ENCODE measurements at regions not wholly inside any gene's neighbourhood (a gene's known extent, or its start where the extent isn't known, plus 50 kb on each side); places are given as distances from the start of the nearest gene placed in this dataset.
"Not testable (repeated sequence)": the region's sequence is repeated elsewhere in the genome, so short reads cannot be mapped to it uniquely, and the experiment has no call there.

GRCh38 chr2:13515254-13515653 lies 798.5 kb downstream of the TRIB2 start:
- Mint-ChIP-seq H3K9me3 (peaks cover 3% of the 10 kb centered on the region), H3K4me3 (no peak overlapping the region), H3K36me3 (ENCODE audit: low read depth) (no peaks in the 10 kb centered on the region), H3K27me3 (ENCODE audit: low read depth) (no peaks in the 10 kb centered on the region), H3K27ac (no peak overlapping the region), H3K4me1 (ENCODE audit: low read depth) (no peaks in the 10 kb centered on the region)

GRCh38 chr2:13522096-13522495 lies 805.4 kb downstream of the TRIB2 start:
- Mint-ChIP-seq H3K27me3 (ENCODE audit: low read depth) (no peaks in the 10 kb centered on the region), H3K4me1 (ENCODE audit: low read depth) (no peaks in the 10 kb centered on the region), H3K4me3 (no peak overlapping the region), H3K9me3 (peaks cover 4% of the 10 kb centered on the region), H3K27ac (no peak overlapping the region), H3K36me3 (ENCODE audit: low read depth) (no peaks in the 10 kb centered on the region)

GRCh38 chr2:13522917-13523821 lies 806.4 kb downstream of the TRIB2 start:
- no peak overlapping the region for H3K4me3 Mint-ChIP-seq
- H3K27me3 Mint-ChIP-seq (ENCODE audit: low read depth): no peaks in the 10 kb centered on the region
- H3K36me3 Mint-ChIP-seq (ENCODE audit: low read depth): no peaks in the 10 kb centered on the region
- peaks cover 4% of the 10 kb centered on the region for H3K9me3 Mint-ChIP-seq
- H3K4me1 Mint-ChIP-seq (ENCODE audit: low read depth): no peaks in the 10 kb centered on the region
- H3K27ac Mint-ChIP-seq: no peak overlapping the region

- Mint-ChIP-seq H3K4me1 (ENCODE audit: low read depth) (no peaks in the 10 kb centered on the region), H3K4me3 (no peak overlapping the region), H3K27me3 (ENCODE audit: low read depth) (no peaks in the 10 kb centered on the region), H3K9me3 (peaks cover 4% of the 10 kb centered on the region), H3K36me3 (ENCODE audit: low read depth) (no peaks in the 10 kb centered on the region), H3K27ac (no peak overlapping the region)
Observed at GRCh38 chr2:13524492-13524891, 807.8 kb downstream of the TRIB2 start.

- H3K36me3 Mint-ChIP-seq (ENCODE audit: low read depth); H3K4me3 Mint-ChIP-seq; H3K27me3 Mint-ChIP-seq (ENCODE audit: low read depth); H3K9me3 Mint-ChIP-seq; H3K4me1 Mint-ChIP-seq (ENCODE audit: low read depth); H3K27ac Mint-ChIP-seq: not testable (repeated sequence)
Observed at GRCh38 chr2:13531735-13532410, 815.1 kb downstream of the TRIB2 start.

- H3K9me3 Mint-ChIP-seq; H3K36me3 Mint-ChIP-seq (ENCODE audit: low read depth); H3K27ac Mint-ChIP-seq; H3K4me1 Mint-ChIP-seq (ENCODE audit: low read depth); H3K27me3 Mint-ChIP-seq (ENCODE audit: low read depth); H3K4me3 Mint-ChIP-seq: not testable (repeated sequence)
Observed at GRCh38 chr2:13532781-13533523, 816.2 kb downstream of the TRIB2 start.

GRCh38 chr2:13533524-13533922 lies 816.8 kb downstream of the TRIB2 start:
- Mint-ChIP-seq H3K27ac (no peak overlapping the region), H3K9me3 (peaks cover 6% of the 10 kb centered on the region)

GRCh38 chr2:13536941-13537340 lies 820.2 kb downstream of the TRIB2 start:
- H3K4me1 Mint-ChIP-seq (ENCODE audit: low read depth): no peaks in the 10 kb centered on the region
- H3K27me3 Mint-ChIP-seq (ENCODE audit: low read depth): no peaks in the 10 kb centered on the region
- H3K9me3 Mint-ChIP-seq: peaks cover 5% of the 10 kb centered on the region
- H3K4me3 Mint-ChIP-seq: no peak overlapping the region
- H3K27ac Mint-ChIP-seq: no peak overlapping the region
- no peaks in the 10 kb centered on the region for H3K36me3 Mint-ChIP-seq (ENCODE audit: low read depth)

More at GRCh38 chr2:13533524-13533922, 816.8 kb downstream of the TRIB2 start:
- Mint-ChIP-seq H3K4me3 (no peak overlapping the region), H3K36me3 (ENCODE audit: low read depth) (no peaks in the 10 kb centered on the region), H3K27me3 (ENCODE audit: low read depth) (no peaks in the 10 kb centered on the region), H3K4me1 (ENCODE audit: low read depth) (no peaks in the 10 kb centered on the region)

GRCh38 chr2:13537771-13538349 lies 821.1 kb downstream of the TRIB2 start:
- H3K4me1 Mint-ChIP-seq (ENCODE audit: low read depth): no peaks in the 10 kb centered on the region

GRCh38 chr2:13539296-13539695 lies 822.6 kb downstream of the TRIB2 start:
- H3K9me3 Mint-ChIP-seq: no peaks in the 10 kb centered on the region
- no peak overlapping the region for H3K4me3 Mint-ChIP-seq
- no peaks in the 10 kb centered on the region for H3K4me1 Mint-ChIP-seq (ENCODE audit: low read depth)
- H3K36me3 Mint-ChIP-seq (ENCODE audit: low read depth): no peaks in the 10 kb centered on the region
- no peaks in the 10 kb centered on the region for H3K27me3 Mint-ChIP-seq (ENCODE audit: low read depth)
- no peak overlapping the region for H3K27ac Mint-ChIP-seq

More at GRCh38 chr2:13537771-13538349, 821.1 kb downstream of the TRIB2 start:
- Mint-ChIP-seq H3K9me3 (no peaks in the 10 kb centered on the region), H3K27ac (no peak overlapping the region), H3K4me3 (no peak overlapping the region), H3K27me3 (ENCODE audit: low read depth) (no peaks in the 10 kb centered on the region), H3K36me3 (ENCODE audit: low read depth) (no peaks in the 10 kb centered on the region)

GRCh38 chr2:13542061-13542460 lies 825.3 kb downstream of the TRIB2 start:
- H3K36me3 Mint-ChIP-seq (ENCODE audit: low read depth): no peaks in the 10 kb centered on the region
- H3K4me1 Mint-ChIP-seq (ENCODE audit: low read depth): no peaks in the 10 kb centered on the region
- H3K27me3 Mint-ChIP-seq (ENCODE audit: low read depth): no peaks in the 10 kb centered on the region
- no peak overlapping the region for H3K4me3 Mint-ChIP-seq
- H3K9me3 Mint-ChIP-seq: no peaks in the 10 kb centered on the region
- no peak overlapping the region for H3K27ac Mint-ChIP-seq

GRCh38 chr2:13542642-13543041 lies 825.9 kb downstream of the TRIB2 start:
- Mint-ChIP-seq H3K27ac (no peak overlapping the region), H3K4me3 (no peak overlapping the region), H3K4me1 (ENCODE audit: low read depth) (no peaks in the 10 kb centered on the region), H3K9me3 (no peaks in the 10 kb centered on the region), H3K27me3 (ENCODE audit: low read depth) (no peaks in the 10 kb centered on the region), H3K36me3 (ENCODE audit: low read depth) (no peaks in the 10 kb centered on the region)

GRCh38 chr2:13543550-13543949 lies 826.8 kb downstream of the TRIB2 start:
- H3K9me3 Mint-ChIP-seq: no peaks in the 10 kb centered on the region
- H3K27ac Mint-ChIP-seq: no peak overlapping the region
- H3K4me3 Mint-ChIP-seq: no peak overlapping the region
- H3K4me1 Mint-ChIP-seq (ENCODE audit: low read depth): no peaks in the 10 kb centered on the region
- no peaks in the 10 kb centered on the region for H3K27me3 Mint-ChIP-seq (ENCODE audit: low read depth)
- no peaks in the 10 kb centered on the region for H3K36me3 Mint-ChIP-seq (ENCODE audit: low read depth)

GRCh38 chr2:13545320-13545719 lies 828.6 kb downstream of the TRIB2 start:
- Mint-ChIP-seq H3K4me1 (ENCODE audit: low read depth) (no peaks in the 10 kb centered on the region), H3K27me3 (ENCODE audit: low read depth) (no peaks in the 10 kb centered on the region), H3K4me3 (no peak overlapping the region), H3K36me3 (ENCODE audit: low read depth) (no peaks in the 10 kb centered on the region), H3K27ac (no peak overlapping the region), H3K9me3 (no peaks in the 10 kb centered on the region)

All from T-helper 1 cell treated with Interleukin-12 subunit alpha and Interleukin-12 subunit beta and Interleukin-4 antibody, amounts not matched to agents 30 μg/mL and 1 μg/mL, for 36 hours (primary cell).